GM12865 (cell line): ENCODE measurements at regions not wholly inside any gene's neighbourhood (a gene's known extent, or its start where the extent isn't known, plus 50 kb on each side); places are given as distances from the start of the nearest gene placed in this dataset.

Experiments
- DNase-seq: peaks from one replicate; pipeline ENCODE4 v3.0.0; 2010; ENCODE audit warnings: low read depth
- H3K4me3 ChIP-seq: 2 replicates; pipeline ENCODE4 v1.5.1; 2011; ENCODE audit warnings: mild to moderate bottlenecking, low read depth, low read length, control low read depth
- TF ChIP-seq, protein P1 (sequence below): IDR thresholded peaks from 2 replicates; pipeline ENCODE4 v1.5.1; 2011; ENCODE audit warnings: low read length, control low read depth, low read depth, inconsistent platforms; ENCODE audit not compliant: insufficient read depth; ENCODE audit errors: missing control alignments

DNA sequence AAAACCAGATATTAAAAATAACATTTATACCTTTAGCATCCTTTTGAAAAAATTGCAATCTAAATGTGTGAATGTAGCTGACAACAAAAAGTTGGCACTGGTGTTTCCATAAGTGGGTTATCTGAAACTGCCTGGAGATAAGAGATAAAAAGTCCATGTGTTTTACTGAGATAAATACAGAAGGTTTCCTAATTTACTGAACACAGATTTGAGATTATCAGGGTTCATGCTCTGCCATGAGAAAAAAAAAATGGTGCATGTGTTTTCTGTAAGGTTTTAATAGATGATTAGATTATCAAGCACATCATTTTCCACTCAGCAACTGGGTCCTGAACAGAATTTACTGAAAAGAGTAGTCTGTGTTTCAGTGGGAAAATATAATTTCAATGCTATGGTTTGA, 326.2 kb upstream of the SLIT2 start:
- DNase-seq: no peak
- TF ChIP-seq, protein P1, sequence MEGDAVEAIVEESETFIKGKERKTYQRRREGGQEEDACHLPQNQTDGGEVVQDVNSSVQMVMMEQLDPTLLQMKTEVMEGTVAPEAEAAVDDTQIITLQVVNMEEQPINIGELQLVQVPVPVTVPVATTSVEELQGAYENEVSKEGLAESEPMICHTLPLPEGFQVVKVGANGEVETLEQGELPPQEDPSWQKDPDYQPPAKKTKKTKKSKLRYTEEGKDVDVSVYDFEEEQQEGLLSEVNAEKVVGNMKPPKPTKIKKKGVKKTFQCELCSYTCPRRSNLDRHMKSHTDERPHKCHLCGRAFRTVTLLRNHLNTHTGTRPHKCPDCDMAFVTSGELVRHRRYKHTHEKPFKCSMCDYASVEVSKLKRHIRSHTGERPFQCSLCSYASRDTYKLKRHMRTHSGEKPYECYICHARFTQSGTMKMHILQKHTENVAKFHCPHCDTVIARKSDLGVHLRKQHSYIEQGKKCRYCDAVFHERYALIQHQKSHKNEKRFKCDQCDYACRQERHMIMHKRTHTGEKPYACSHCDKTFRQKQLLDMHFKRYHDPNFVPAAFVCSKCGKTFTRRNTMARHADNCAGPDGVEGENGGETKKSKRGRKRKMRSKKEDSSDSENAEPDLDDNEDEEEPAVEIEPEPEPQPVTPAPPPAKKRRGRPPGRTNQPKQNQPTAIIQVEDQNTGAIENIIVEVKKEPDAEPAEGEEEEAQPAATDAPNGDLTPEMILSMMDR: no peak

GRCh38 chr4:19924761-19925160, 326.9 kb upstream of the SLIT2 start:
- H3K4me3 ChIP-seq: no peak overlapping the region
- DNase-seq: no peak
- TF ChIP-seq, protein P1: no peak

More for the DNA sequence above, 326.2 kb upstream of the SLIT2 start:
- H3K4me3 ChIP-seq: no peak overlapping the region

DNA sequence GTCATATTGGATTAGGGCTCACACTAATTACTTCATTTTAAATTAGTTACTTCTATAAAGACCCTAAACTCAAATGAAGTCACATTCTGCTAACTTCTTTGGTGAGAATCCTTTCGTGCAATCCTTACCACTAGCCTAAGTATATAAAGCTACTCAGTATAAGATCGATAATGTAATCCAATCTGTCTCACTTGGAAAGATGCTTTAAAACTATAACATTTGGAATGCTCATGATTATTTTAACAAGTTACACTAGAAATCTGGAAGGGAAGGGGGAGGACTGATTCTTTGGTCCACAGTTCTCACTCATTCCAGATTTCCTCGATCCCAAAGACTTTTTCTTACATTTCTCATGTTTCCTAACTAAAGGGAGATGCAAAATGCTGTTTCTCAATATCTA, 336.4 kb upstream of the SLIT2 start:
- TF ChIP-seq, protein P1: no peak

GRCh38 chr4:19913650-19914049, 338.1 kb upstream of the SLIT2 start:
- TF ChIP-seq, protein P1: no peak
- DNase-seq: no peak
- H3K4me3 ChIP-seq: no peak overlapping the region

More for the DNA sequence above, 336.4 kb upstream of the SLIT2 start:
- DNase-seq: no peak
- no peak overlapping the region for H3K4me3 ChIP-seq

- no peak overlapping the region for H3K4me3 ChIP-seq
- TF ChIP-seq, protein P1: no peak
- DNase-seq: no peak
These were observed 340.7 kb upstream of the SLIT2 start for GRCh38 chr4:19910861-19911525.

- TF ChIP-seq, protein P1: no peak
- no peak overlapping the region for H3K4me3 ChIP-seq
- no peak for DNase-seq
These were observed 346.7 kb upstream of the SLIT2 start for GRCh38 chr4:19905024-19905423.

DNA sequence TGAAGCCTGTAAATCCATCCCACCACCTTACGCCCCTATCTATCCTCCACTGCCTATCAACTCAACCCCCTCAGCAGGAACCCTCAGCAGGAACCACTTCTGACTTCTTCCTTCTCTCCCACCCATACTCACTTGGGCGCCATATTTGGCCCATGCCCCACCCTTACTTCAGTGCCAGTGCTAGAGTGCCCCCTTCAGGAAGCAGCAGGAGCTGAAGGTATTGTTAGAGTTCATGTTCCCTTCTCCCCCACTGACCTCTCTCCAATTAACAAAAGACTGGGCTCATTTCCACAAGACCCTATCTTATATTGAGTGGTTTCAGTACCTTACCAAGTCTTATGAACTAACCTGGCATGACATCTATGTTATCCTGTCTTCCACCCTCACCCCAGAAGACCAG, 363.1 kb upstream of the SLIT2 start:
- DNase-seq: no peak
- H3K4me3 ChIP-seq: no peak overlapping the region
- TF ChIP-seq, protein P1: no peak
